Mesodermal cell (in vitro differentiated cells): ENCODE measurements at regions not wholly inside any gene's neighbourhood (a gene's known extent, or its start where the extent isn't known, plus 50 kb on each side); places are given as distances from the start of the nearest gene placed in this dataset.

Source experiments
- H3K27ac ChIP-seq: 2 replicates; pipeline ENCODE4 v1.7.0; 2013; ENCODE audit warnings: mild to moderate bottlenecking, low read depth, low read length, moderate library complexity; ENCODE audit not compliant: severe bottlenecking
- H3K36me3 ChIP-seq: 2 replicates; pipeline ENCODE4 v1.7.1; 2013; ENCODE audit warnings: mild to moderate bottlenecking, low read length, moderate library complexity; ENCODE audit not compliant: control insufficient read depth, insufficient read depth
- H3K4me1 ChIP-seq: one replicate; pipeline ENCODE4 v1.7.1; 2013; ENCODE audit warnings: mild to moderate bottlenecking, low read length; ENCODE audit not compliant: insufficient read depth, control insufficient read depth, poor library complexity, severe bottlenecking
- H3K4me3 ChIP-seq: 2 replicates; pipeline ENCODE4 v1.7.0; 2013; ENCODE audit warnings: low read length, control low read depth, mild to moderate bottlenecking; ENCODE audit not compliant: insufficient read depth, poor library complexity, severe bottlenecking; ENCODE audit errors: extremely low read depth
- H3K9me3 ChIP-seq: 2 replicates; pipeline ENCODE4 v1.7.1; 2013; ENCODE audit warnings: mild to moderate bottlenecking, low read length, moderate library complexity; ENCODE audit not compliant: control insufficient read depth
- WGBS, 2 experiments: methylation state at CpG; one replicate each; pipeline ENCODE4 v1.1.5; 2013; ENCODE audit warnings: missing lambda C conversion rate in 2 of 2; ENCODE audit not compliant: insufficient coverage in 2 of 2; 5-methylcytosine and 5-hydroxymethylcytosine counted together

GRCh38 chr1:103348136-103348535 lies 177.4 kb upstream of the RNPC3 start:
- Histone ChIP-seq H3K4me3 (no peak overlapping the region), H3K27ac (no peak overlapping the region), H3K4me1 (no peaks in the 10 kb centered on the region), H3K36me3 (no peaks in the 10 kb centered on the region), H3K9me3 (no peaks in the 10 kb centered on the region)
- no CpG with 5 or more reads among the region's 1 CpG for WGBS, 2 experiments

- Histone ChIP-seq H3K9me3 (no peaks in the 10 kb centered on the region), H3K27ac (no peak overlapping the region), H3K4me1 (no peaks in the 10 kb centered on the region), H3K36me3 (no peaks in the 10 kb centered on the region), H3K4me3 (no peak overlapping the region)
- WGBS, 2 experiments, result 90% methylated on average over 2 of the region's 3 CpGs; no CpG with 5 or more reads in 1 of the 2 experiments
Observed at GRCh38 chr1:103344930-103345329, 180.6 kb upstream of the RNPC3 start.

DNA sequence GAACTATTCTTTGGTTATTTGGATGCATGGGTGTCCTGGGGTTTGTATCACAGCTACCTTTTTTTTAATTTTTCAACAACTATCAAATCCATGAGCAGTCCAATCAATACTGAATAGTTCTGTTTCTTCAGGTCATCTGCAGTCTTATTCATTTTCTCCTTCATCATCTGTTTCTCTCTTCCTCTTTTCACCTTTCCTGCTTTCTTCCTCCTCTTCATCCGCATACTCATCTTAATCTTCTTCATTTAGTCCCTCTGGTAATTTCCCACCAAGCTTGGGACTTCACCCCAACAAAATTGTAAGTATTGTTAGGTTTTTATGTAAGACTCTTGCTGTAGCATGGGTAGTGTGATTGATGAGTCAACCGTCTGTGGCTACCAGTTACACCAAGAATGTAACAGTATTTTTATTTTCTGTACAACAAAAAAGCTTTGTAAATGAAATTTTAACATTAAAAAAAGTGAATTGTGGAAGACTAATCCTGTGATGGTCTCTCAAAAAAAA lies 184.1 kb upstream of the RNPC3 start:
- no peaks in the 10 kb centered on the region for H3K4me1 ChIP-seq
- H3K4me3 ChIP-seq, result no peak overlapping the region
- H3K36me3 ChIP-seq, result no peaks in the 10 kb centered on the region
- no peak overlapping the region for H3K27ac ChIP-seq
- no peaks in the 10 kb centered on the region for H3K9me3 ChIP-seq
- no CpG with 5 or more reads among the region's 2 CpGs for WGBS, 2 experiments

DNA sequence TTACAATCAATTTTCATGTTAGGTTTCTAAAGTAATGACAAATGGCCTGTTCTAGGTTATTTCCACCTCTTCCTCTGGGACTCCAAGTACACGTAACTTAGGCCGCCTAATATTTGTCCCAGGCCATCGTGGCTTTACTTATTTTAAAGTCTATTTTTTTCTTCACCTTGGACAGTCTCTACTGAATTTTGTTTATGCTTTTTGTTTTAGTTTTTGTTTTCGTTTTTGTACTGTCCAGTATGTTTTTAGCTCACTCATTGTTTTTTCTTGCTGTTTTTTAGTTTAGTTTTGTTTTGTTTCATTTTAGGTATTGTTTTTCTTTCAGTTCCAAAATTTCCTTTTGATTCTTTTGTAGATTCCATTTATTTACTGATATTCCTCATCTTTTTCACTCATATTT lies 187.7 kb upstream of the RNPC3 start:
- no peak overlapping the region for H3K4me3 ChIP-seq
- no peaks in the 10 kb centered on the region for H3K36me3 ChIP-seq
- H3K9me3 ChIP-seq, result no peaks in the 10 kb centered on the region
- H3K4me1 ChIP-seq, result no peaks in the 10 kb centered on the region
- H3K27ac ChIP-seq, result no peak overlapping the region
- 70 to 100% methylated on average over 2 to 3 of the region's 4 CpGs for WGBS, 2 experiments

- H3K4me3 ChIP-seq, result no peak overlapping the region
- no peaks in the 10 kb centered on the region for H3K4me1 ChIP-seq
- no CpG with 5 or more reads among the region's 1 CpG for WGBS, 2 experiments
- H3K9me3 ChIP-seq, result no peaks in the 10 kb centered on the region
- H3K36me3 ChIP-seq, result no peaks in the 10 kb centered on the region
- no peak overlapping the region for H3K27ac ChIP-seq
Observed at GRCh38 chr1:103336408-103336807, 189.1 kb upstream of the RNPC3 start.

GRCh38 chr1:103333141-103333540 lies 192.4 kb upstream of the RNPC3 start:
- 63 to 100% methylated on average over 1 to 3 of the region's 5 CpGs for WGBS, 2 experiments
- H3K36me3 ChIP-seq, result no peaks in the 10 kb centered on the region

GRCh38 chr1:103327054-103327719 lies 198.3 kb upstream of the RNPC3 start:
- Histone ChIP-seq H3K36me3 (no peaks in the 10 kb centered on the region), H3K27ac (no peak overlapping the region), H3K4me1 (no peaks in the 10 kb centered on the region), H3K9me3 (peaks cover 4% of the 10 kb centered on the region), H3K4me3 (no peak overlapping the region)
- 100% methylated on average over 1 to 4 of the region's 4 CpGs for WGBS, 2 experiments

More at GRCh38 chr1:103333141-103333540, 192.4 kb upstream of the RNPC3 start:
- Histone ChIP-seq H3K9me3 (no peaks in the 10 kb centered on the region), H3K27ac (peak overlapping the region; percentile 30), H3K4me1 (no peaks in the 10 kb centered on the region), H3K4me3 (no peak overlapping the region)

DNA sequence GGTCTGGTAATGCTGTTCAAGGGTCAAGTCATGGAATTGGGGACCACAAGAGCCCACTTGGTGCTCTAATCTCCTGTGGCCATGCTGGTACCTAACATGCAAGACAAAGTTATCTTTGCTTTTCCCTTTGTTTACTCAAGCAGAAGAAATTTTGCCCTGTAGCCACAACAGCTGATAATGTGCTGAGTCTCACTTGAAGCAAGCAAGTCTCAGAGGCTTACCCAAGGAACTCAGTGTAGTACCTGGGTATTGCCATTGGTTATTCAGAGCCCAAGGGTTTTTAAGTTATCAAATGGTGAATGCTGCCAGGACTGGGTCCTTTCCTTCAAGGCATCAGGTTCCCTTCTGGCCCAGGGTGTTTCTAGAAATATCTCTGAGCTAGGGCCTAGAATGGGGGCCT lies 198.9 kb upstream of the RNPC3 start:
- Histone ChIP-seq H3K4me3 (no peak overlapping the region), H3K27ac (no peak overlapping the region), H3K36me3 (no peaks in the 10 kb centered on the region), H3K4me1 (no peaks in the 10 kb centered on the region), H3K9me3 (peaks cover 4% of the 10 kb centered on the region)

DNA sequence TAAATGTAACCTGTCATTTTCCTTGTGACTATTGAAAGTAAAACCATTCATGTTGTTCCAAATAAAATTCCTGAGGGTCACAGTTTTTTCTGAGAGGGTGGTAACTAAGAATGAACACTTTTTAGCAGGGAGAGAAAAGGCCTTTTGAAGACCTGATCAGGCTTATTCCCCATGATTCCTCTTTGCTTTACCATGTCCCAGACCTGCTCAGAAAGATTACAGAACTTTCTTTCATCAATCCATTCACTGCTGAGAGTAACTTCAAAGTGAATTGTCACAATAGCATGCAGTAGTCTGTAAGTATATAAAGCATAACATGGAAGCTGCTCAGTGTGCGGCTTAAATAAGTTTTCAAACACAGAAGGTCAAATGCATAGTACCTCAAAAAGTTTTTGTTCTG lies 201.5 kb upstream of the COL11A1 start:
- Histone ChIP-seq H3K27ac (no peak overlapping the region), H3K4me1 (no peaks in the 10 kb centered on the region), H3K36me3 (no peaks in the 10 kb centered on the region), H3K4me3 (no peak overlapping the region), H3K9me3 (no peaks in the 10 kb centered on the region)
- no CpG with 5 or more reads among the region's 1 CpG for WGBS, 2 experiments

DNA sequence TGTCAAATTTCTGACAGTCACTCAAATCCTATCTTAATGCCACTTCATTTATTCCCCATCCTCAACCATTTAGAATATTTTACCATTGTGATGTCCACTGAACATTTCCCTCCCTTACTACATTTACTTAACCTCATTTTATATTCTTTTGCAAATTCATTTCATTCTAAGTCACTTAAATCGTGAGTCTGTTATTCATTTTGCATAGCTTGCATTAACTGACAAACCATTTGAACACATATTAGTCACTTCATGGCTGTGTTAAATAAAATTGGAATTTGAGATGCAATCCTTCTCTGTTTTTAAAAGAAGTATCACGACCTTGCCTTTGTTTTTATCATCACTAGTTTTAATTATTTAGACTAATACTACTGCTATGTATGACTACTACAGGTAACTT lies 199.4 kb upstream of the COL11A1 start:
- no CpG with 5 or more reads among the region's 2 CpGs for WGBS, 2 experiments
- Histone ChIP-seq H3K4me3 (no peak overlapping the region), H3K9me3 (no peaks in the 10 kb centered on the region)

DNA sequence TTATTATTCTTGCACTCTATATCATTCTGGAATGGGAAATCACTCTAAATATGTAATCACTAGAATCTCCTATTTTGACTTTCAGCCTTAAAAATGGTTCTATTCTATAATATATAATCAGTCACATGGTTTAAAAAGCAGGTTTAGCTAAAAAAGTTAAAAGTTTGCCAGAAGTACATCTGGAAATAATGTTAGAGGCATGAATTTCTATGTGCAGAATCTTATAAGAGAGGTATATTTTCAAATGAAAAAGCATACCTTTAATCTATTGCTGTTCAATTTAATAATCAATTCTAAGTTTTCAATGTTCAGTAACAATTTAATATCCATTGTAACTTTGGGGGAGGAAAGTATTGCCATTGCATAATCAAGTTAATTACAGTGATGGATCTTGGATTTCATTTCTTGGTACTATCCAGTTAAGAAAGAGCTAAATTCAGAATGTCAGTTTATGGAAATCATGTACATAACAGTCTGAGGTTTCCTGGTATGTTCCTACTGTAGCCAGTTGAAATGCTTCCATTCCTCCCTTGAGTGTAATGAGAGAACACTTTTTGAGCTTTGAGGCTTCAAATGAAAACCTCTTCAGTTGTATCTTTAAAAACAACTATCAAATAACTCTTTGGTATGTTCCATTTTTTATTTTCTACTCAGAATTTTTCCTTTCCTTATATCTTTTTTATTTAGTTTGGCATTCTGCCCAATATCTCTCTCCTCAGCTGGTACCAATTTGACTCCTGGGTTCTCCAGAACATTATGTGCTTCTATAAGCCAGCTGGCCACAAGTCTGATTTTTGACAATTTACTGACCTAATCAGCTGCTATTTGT lies 175.7 kb upstream of the COL11A1 start:
- no peaks in the 10 kb centered on the region for H3K36me3 ChIP-seq
- H3K27ac ChIP-seq, result no peak overlapping the region
- H3K4me1 ChIP-seq, result no peaks in the 10 kb centered on the region
- H3K4me3 ChIP-seq, result no peak overlapping the region
- peaks cover 3% of the 10 kb centered on the region for H3K9me3 ChIP-seq

More for the DNA sequence above, 199.4 kb upstream of the COL11A1 start:
- H3K4me1 ChIP-seq, result no peaks in the 10 kb centered on the region
- H3K27ac ChIP-seq, result no peak overlapping the region
- H3K36me3 ChIP-seq, result no peaks in the 10 kb centered on the region
